ENCODE measurements at regions not wholly inside any gene's neighbourhood (a gene's known extent, or its start where the extent isn't known, plus 50 kb on each side); places are given as distances from the start of the nearest gene placed in this dataset.

DNA sequence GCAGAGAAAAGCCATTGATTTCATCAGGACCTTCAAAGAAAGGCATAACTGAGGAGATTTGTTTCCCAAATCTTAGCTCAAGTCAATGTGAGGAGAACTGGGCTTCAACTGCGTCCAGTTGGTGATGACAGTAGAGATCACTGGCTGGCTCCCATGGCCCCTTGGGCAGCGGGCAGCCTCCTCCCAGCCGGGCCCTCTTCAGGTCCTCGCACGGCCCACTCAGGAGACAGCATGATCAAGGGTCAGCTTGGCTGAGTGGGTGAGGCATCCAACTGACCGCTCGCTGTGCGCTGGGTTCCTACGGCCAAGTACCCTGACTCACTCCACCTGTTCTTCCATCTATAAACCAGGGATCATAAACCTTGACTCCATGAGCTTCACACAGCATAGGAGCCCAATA, 274.0 kb downstream of the NSG2 start:
- H3K9me3 ChIP-seq (ENCODE audit: control insufficient read depth, low read length) = no peaks in the 10 kb centered on the region
- H3K4me1 ChIP-seq (ENCODE audit: control insufficient read depth, insufficient read depth, low read length, poor library complexity, severe bottlenecking) = no peaks in the 10 kb centered on the region
- no peak overlapping the region for H3K4me3 ChIP-seq (ENCODE audit: extremely low read depth, insufficient read depth, low read length, poor library complexity, severe bottlenecking)
- WGBS, 2 experiments (ENCODE audit: insufficient coverage in 2 of 2) = 76 to 82% methylated on average over 5 to 9 of the region's 9 CpGs
- no peaks in the 10 kb centered on the region for H3K36me3 ChIP-seq (ENCODE audit: control insufficient read depth, insufficient read depth, low read length)
- no peak overlapping the region for H3K27ac ChIP-seq (ENCODE audit: low read depth, low read length, severe bottlenecking)

DNA sequence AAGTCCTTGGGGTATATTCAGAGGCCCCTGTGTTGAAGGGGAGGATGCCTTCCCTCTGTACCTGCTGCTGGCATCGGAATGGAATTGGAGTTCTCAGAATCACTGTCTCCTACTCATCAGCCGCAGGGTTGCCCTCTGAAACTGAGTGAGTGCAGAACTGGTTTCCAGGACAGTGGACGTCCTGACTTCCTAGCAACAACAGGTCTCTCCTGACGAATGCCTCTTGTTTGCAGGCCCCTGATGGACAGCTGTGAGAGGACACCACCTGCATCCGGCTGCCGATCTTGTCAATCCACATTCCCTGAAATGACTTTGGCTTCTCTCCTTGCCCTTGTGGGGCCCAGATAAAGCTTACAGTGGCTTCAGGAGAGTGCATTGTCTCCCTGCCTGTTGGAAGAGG, 274.5 kb downstream of the NSG2 start:
- no peaks in the 10 kb centered on the region for H3K36me3 ChIP-seq (ENCODE audit: control insufficient read depth, insufficient read depth, low read length)
- H3K4me3 ChIP-seq (ENCODE audit: extremely low read depth, insufficient read depth, low read length, poor library complexity, severe bottlenecking) = no peak overlapping the region
- H3K27ac ChIP-seq (ENCODE audit: low read depth, low read length, severe bottlenecking) = no peak overlapping the region
- H3K4me1 ChIP-seq (ENCODE audit: control insufficient read depth, insufficient read depth, low read length, poor library complexity, severe bottlenecking) = no peaks in the 10 kb centered on the region
- WGBS, 2 experiments (ENCODE audit: insufficient coverage in 2 of 2) = 76 to 79% methylated on average over 6 of the region's 6 CpGs
- no peaks in the 10 kb centered on the region for H3K9me3 ChIP-seq (ENCODE audit: control insufficient read depth, low read length)

DNA sequence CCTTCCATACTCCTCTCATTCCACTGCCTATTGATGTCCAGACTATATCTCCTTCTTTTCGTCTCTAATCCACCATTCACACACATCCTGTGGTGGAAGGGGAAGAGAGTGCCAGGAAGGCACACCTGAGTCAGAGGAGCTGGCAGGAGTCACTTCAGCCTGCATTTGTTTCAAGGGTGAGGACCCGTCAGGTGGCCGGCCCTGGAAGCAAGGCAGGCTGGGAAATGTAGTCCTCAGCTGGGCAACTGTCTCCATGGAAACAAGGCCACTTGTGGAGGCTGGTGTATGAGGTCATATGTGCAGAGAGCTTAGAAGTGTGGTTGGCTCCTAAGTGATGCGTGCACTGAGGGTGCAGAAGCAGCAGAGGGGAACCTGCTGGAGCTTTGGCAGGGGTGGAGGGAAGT, 278.4 kb downstream of the NSG2 start:
- 0 to 10% methylated on average over 2 to 3 of the region's 4 CpGs for WGBS, 2 experiments (ENCODE audit: insufficient coverage in 2 of 2)
- no peaks in the 10 kb centered on the region for H3K36me3 ChIP-seq (ENCODE audit: control insufficient read depth, insufficient read depth, low read length)
- H3K27ac ChIP-seq (ENCODE audit: low read depth, low read length, severe bottlenecking) = no peak overlapping the region
- no peaks in the 10 kb centered on the region for H3K9me3 ChIP-seq (ENCODE audit: control insufficient read depth, low read length)
- H3K4me1 ChIP-seq (ENCODE audit: control insufficient read depth, insufficient read depth, low read length, poor library complexity, severe bottlenecking) = peaks cover 15% of the 10 kb centered on the region
- H3K4me3 ChIP-seq (ENCODE audit: extremely low read depth, insufficient read depth, low read length, poor library complexity, severe bottlenecking) = no peak overlapping the region

DNA sequence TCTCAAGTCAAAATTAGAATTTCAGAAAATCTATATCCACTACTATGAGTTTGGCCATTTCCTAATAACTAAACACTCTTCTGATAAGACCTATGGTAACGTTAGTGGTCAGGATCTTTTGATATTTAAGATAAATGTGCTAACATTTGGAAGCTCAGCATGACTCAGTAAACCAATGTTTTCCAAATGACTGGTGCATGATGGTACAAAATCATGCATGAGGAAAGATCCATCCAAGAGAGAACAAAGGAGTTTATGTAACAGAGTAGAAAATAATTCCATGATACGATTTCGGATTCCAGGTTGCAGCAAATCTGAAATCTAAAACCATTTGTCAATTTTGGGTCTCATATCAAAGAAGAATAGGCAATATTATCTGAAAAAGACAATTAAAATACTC, 279.2 kb downstream of the NSG2 start:
- H3K27ac ChIP-seq (ENCODE audit: low read depth, low read length, severe bottlenecking) = no peak overlapping the region
- no peak overlapping the region for H3K4me3 ChIP-seq (ENCODE audit: extremely low read depth, insufficient read depth, low read length, poor library complexity, severe bottlenecking)
- H3K36me3 ChIP-seq (ENCODE audit: control insufficient read depth, insufficient read depth, low read length) = no peaks in the 10 kb centered on the region
- no peaks in the 10 kb centered on the region for H3K9me3 ChIP-seq (ENCODE audit: control insufficient read depth, low read length)
- WGBS, 2 experiments (ENCODE audit: insufficient coverage in 2 of 2) = 69 to 80% methylated on average over 1 to 3 of the region's 3 CpGs
- H3K4me1 ChIP-seq (ENCODE audit: control insufficient read depth, insufficient read depth, low read length, poor library complexity, severe bottlenecking) = peaks cover 20% of the 10 kb centered on the region

DNA sequence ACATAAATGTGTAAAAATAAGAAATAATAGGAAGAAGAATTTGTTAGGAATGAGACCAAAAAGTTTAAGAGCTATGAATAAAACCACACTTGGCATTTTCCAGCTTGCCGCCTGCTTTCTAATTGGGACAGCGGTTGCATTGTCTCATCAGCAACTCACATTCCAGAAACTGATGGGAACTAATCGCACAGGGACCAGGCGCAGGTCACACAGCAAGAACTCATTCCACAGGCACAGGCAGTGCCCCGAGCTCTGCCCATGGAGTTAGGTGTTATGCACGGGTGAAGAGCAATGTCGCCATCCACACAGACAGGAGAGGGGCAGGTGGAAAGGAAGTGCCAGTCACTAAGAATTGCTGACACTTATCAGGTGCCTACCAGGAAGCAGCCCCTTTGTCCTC, 279.9 kb downstream of the NSG2 start:
- H3K4me3 ChIP-seq (ENCODE audit: extremely low read depth, insufficient read depth, low read length, poor library complexity, severe bottlenecking) = no peak overlapping the region
- WGBS, 2 experiments (ENCODE audit: insufficient coverage in 2 of 2) = 81 to 95% methylated on average over 7 of the region's 7 CpGs
- H3K4me1 ChIP-seq (ENCODE audit: control insufficient read depth, insufficient read depth, low read length, poor library complexity, severe bottlenecking) = peaks cover 20% of the 10 kb centered on the region
- no peaks in the 10 kb centered on the region for H3K36me3 ChIP-seq (ENCODE audit: control insufficient read depth, insufficient read depth, low read length)
- no peak overlapping the region for H3K27ac ChIP-seq (ENCODE audit: low read depth, low read length, severe bottlenecking)
- H3K9me3 ChIP-seq (ENCODE audit: control insufficient read depth, low read length) = no peaks in the 10 kb centered on the region

DNA sequence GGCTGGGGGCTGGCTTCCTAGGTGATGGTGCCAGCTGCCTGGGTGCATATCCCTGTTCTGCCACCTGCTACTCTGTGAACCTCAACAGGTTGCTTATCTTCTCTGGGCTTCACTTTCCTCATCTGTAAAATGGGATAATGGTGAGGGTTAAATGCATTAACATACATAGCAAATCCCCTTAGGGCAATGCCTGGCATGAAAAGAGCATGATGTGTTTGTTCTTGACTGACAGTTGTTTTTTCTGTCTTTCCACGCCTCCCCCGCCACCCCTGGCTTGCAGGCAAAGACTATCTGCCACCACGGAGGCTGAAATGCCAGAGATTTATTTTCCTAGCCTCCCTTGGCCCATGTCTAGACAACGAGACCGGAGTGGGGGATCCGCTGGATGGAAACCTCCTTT, 280.5 kb downstream of the NSG2 start:
- Histone ChIP-seq H3K4me3 (ENCODE audit: extremely low read depth, insufficient read depth, low read length, poor library complexity, severe bottlenecking) (no peak overlapping the region), H3K4me1 (ENCODE audit: control insufficient read depth, insufficient read depth, low read length, poor library complexity, severe bottlenecking) (peaks cover 20% of the 10 kb centered on the region), H3K27ac (ENCODE audit: low read depth, low read length, severe bottlenecking) (no peak overlapping the region), H3K9me3 (ENCODE audit: control insufficient read depth, low read length) (no peaks in the 10 kb centered on the region), H3K36me3 (ENCODE audit: control insufficient read depth, insufficient read depth, low read length) (no peaks in the 10 kb centered on the region)
- WGBS, 2 experiments (ENCODE audit: insufficient coverage in 2 of 2) = 86% methylated on average over 4 of the region's 6 CpGs; no CpG with 5 or more reads in 1 of the 2 experiments

DNA sequence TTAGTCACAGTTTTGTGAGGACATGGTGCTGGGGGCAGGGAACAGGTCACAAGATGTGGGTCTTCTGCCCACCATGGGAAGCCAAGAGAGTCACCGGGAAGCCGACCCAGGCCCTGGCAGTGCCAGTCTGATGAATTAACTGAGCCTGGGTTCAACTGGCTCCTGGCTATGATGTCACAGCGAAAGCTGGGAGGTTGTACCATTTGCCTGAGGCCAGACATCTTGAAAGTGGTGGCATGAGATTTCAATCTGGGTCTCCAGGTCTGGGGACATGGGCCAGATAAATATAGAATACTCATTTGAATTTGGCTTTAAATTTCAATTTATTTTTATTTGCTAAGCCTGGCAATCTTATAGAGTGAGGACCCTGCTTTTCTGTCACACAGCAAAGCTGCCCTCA, 280.9 kb downstream of the NSG2 start:
- Histone ChIP-seq H3K9me3 (ENCODE audit: control insufficient read depth, low read length) (no peaks in the 10 kb centered on the region), H3K4me1 (ENCODE audit: control insufficient read depth, insufficient read depth, low read length, poor library complexity, severe bottlenecking) (peaks cover 20% of the 10 kb centered on the region), H3K4me3 (ENCODE audit: extremely low read depth, insufficient read depth, low read length, poor library complexity, severe bottlenecking) (no peak overlapping the region), H3K27ac (ENCODE audit: low read depth, low read length, severe bottlenecking) (no peak overlapping the region), H3K36me3 (ENCODE audit: control insufficient read depth, insufficient read depth, low read length) (no peaks in the 10 kb centered on the region)
- WGBS, 2 experiments (ENCODE audit: insufficient coverage in 2 of 2) = 87 to 100% methylated on average over 2 to 3 of the region's 3 CpGs

DNA sequence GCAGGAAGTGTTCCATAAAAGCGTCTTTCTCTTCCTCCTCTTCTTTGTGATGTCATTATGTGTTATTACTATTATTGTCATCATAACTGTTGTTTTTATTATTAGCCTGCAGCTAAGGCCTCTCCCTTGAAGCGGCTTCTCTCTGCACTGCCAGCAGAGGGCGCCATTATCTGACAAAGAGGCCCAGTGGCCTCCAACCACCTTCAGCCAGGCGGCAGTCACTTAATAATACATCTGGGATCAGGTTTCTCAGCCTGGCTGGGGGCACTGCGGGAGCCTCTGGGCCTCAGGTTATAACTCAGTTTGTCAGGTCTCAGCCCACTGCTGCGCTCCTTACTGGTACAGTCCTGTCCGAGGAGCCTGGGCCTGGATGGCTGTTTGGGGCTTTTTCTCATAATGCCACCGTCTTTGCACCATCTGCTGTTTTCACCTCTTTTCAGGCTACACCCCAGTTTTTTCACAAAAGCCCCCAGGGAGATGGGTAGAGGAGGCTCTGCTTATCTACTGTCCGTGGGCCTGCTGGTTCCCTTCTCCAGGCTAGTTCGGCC, 281.9 kb downstream of the NSG2 start:
- no peaks in the 10 kb centered on the region for H3K36me3 ChIP-seq (ENCODE audit: control insufficient read depth, insufficient read depth, low read length)
- H3K27ac ChIP-seq (ENCODE audit: low read depth, low read length, severe bottlenecking) = peak overlapping the region; percentile 45
- peaks cover 20% of the 10 kb centered on the region for H3K4me1 ChIP-seq (ENCODE audit: control insufficient read depth, insufficient read depth, low read length, poor library complexity, severe bottlenecking)
- 24 to 30% methylated on average over 6 to 8 of the region's 10 CpGs for WGBS, 2 experiments (ENCODE audit: insufficient coverage in 2 of 2)
- H3K9me3 ChIP-seq (ENCODE audit: control insufficient read depth, low read length) = no peaks in the 10 kb centered on the region
- H3K4me3 ChIP-seq (ENCODE audit: extremely low read depth, insufficient read depth, low read length, poor library complexity, severe bottlenecking) = no peak overlapping the region

DNA sequence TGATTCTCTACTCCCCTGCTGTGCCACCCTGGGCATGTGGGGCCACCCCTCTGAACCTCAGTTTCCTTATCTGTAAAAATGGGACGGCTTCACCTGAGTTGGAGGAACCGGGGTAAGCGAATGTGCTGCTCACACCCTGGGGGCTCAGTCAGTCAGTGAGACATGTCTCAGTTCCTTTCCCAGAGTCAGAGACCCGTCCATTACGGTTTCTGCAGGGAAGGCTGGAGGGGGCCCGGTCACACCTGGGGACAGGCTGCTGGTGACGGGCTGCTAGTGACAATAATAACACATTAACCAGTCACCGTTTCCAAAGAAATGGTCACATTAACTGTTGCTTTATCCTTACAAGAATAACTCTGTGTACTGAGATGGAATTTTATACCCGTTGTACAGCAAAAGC, 282.4 kb downstream of the NSG2 start:
- 91 to 92% methylated on average over 5 to 9 of the region's 9 CpGs for WGBS, 2 experiments (ENCODE audit: insufficient coverage in 2 of 2)
- peak overlapping the region; percentile 45 for H3K27ac ChIP-seq (ENCODE audit: low read depth, low read length, severe bottlenecking)
- peaks cover 20% of the 10 kb centered on the region for H3K4me1 ChIP-seq (ENCODE audit: control insufficient read depth, insufficient read depth, low read length, poor library complexity, severe bottlenecking)
- H3K36me3 ChIP-seq (ENCODE audit: control insufficient read depth, insufficient read depth, low read length) = no peaks in the 10 kb centered on the region
- H3K9me3 ChIP-seq (ENCODE audit: control insufficient read depth, low read length) = no peaks in the 10 kb centered on the region
- H3K4me3 ChIP-seq (ENCODE audit: extremely low read depth, insufficient read depth, low read length, poor library complexity, severe bottlenecking) = no peak overlapping the region

DNA sequence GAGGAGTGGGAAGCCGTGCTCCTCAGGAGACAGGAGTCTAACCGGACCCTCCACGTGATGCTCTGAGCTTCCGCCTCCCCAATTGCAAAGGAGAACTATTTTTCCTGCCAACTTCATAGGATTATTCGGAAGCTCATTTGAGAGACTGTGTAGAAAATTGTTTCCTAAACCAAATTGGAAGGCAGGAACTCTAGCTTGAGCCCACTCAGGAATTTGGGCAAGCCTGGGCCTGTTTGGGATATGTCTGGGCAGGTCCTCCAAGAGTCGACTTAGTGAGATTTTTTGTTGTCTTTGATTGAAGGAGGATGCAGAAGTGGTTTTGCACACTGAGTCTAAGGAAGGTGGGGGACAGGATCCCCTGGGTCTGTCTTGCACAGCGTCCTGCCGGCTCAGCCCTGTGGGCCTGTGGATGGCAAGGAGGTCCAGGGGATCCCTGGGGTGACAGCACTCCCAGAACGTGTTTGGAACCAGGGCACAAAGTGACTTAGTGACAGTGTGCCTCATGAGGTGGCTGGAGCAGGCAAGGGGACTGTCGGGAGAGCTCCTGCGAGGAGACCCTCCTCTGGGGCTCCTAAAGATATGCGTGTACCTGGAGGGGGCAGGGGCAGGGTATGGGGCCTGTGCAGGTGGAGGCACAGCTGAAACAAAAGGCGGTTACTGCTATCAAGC, 283.3 kb downstream of the NSG2 start:
- peaks cover 23% of the 10 kb centered on the region for H3K4me1 ChIP-seq (ENCODE audit: control insufficient read depth, insufficient read depth, low read length, poor library complexity, severe bottlenecking)
- H3K9me3 ChIP-seq (ENCODE audit: control insufficient read depth, low read length) = no peaks in the 10 kb centered on the region
- peak overlapping the region; percentile 59 for H3K27ac ChIP-seq (ENCODE audit: low read depth, low read length, severe bottlenecking)
- H3K4me3 ChIP-seq (ENCODE audit: extremely low read depth, insufficient read depth, low read length, poor library complexity, severe bottlenecking) = no peak overlapping the region
- 83 to 89% methylated on average over 10 to 13 of the region's 13 CpGs for WGBS, 2 experiments (ENCODE audit: insufficient coverage in 2 of 2)
- H3K36me3 ChIP-seq (ENCODE audit: control insufficient read depth, insufficient read depth, low read length) = no peaks in the 10 kb centered on the region

DNA sequence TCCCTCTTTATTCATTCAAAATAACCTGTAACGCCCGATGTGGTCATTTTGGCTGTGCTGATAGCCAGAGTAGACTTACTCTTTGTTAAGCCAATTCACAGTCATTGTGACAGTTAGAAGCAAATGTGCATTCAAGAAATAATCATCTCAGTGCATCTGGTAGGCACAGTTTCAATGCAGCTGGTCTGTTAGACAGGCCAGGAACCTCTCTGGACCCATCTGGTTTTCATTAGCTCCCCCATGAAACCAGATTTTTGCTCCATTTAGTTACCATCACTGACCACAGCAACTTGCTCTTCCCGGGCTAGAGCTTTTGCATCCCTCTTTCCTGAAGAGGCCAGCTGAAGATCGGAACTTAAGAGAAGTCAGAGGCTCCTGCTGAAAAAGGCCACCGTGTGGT, 284.2 kb downstream of the NSG2 start:
- Histone ChIP-seq H3K4me3 (ENCODE audit: extremely low read depth, insufficient read depth, low read length, poor library complexity, severe bottlenecking) (no peak overlapping the region), H3K9me3 (ENCODE audit: control insufficient read depth, low read length) (no peaks in the 10 kb centered on the region), H3K4me1 (ENCODE audit: control insufficient read depth, insufficient read depth, low read length, poor library complexity, severe bottlenecking) (peaks cover 32% of the 10 kb centered on the region), H3K27ac (ENCODE audit: low read depth, low read length, severe bottlenecking) (no peak overlapping the region), H3K36me3 (ENCODE audit: control insufficient read depth, insufficient read depth, low read length) (no peaks in the 10 kb centered on the region)
- WGBS, 2 experiments (ENCODE audit: insufficient coverage in 2 of 2) = 94 to 95% methylated on average over 3 to 5 of the region's 5 CpGs
